GM12873 (cell line): ENCODE measurements at regions not wholly inside any gene's neighbourhood (a gene's known extent, or its start where the extent isn't known, plus 50 kb on each side); places are given as distances from the start of the nearest gene placed in this dataset.

Experiments
- CTCF ChIP-seq: IDR thresholded peaks from 2 replicates; pipeline ENCODE4 v1.5.1; 2012; ENCODE audit warnings: low read depth, mild to moderate bottlenecking, moderate library complexity, low read length, control low read depth; ENCODE audit not compliant: insufficient read depth; ENCODE audit errors: missing control alignments

GRCh38 chr6:139925894-139926641 is 551.6 kb upstream of the CITED2 start:
- no peak for TF ChIP-seq CTCF

DNA sequence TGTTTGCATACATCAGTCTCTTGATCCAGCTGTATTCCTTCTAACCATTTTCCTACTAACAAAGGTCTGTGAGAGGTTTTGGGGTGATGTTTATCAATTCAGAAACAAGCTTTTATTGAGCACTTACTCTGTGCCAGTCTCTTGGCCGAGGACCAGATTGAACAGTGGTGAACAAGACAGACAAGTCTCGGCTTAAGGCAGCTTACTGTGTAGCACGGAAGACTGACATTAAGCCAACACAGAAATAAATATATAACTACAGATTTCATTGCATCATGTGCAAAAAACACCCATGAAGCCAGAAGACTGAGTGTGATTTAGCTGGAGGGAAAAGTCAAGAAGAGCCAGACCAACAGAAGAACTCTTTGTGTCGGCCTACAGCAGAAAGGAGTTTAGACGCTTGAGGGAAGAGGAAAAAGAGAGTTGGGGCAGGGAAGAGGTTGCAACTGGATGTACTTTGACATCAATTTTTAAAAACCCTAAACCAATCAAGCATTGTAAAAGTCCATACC is 549.6 kb upstream of the CITED2 start:
- no peak for TF ChIP-seq CTCF

- no peak for TF ChIP-seq CTCF
These were observed 547.8 kb upstream of the CITED2 start for GRCh38 chr6:139922236-139922635.

- TF ChIP-seq CTCF, result no peak
These were observed 546.3 kb upstream of the CITED2 start for GRCh38 chr6:139920776-139921100.

- TF ChIP-seq CTCF, result no peak
These were observed 545.8 kb upstream of the CITED2 start for GRCh38 chr6:139920027-139920775.

DNA sequence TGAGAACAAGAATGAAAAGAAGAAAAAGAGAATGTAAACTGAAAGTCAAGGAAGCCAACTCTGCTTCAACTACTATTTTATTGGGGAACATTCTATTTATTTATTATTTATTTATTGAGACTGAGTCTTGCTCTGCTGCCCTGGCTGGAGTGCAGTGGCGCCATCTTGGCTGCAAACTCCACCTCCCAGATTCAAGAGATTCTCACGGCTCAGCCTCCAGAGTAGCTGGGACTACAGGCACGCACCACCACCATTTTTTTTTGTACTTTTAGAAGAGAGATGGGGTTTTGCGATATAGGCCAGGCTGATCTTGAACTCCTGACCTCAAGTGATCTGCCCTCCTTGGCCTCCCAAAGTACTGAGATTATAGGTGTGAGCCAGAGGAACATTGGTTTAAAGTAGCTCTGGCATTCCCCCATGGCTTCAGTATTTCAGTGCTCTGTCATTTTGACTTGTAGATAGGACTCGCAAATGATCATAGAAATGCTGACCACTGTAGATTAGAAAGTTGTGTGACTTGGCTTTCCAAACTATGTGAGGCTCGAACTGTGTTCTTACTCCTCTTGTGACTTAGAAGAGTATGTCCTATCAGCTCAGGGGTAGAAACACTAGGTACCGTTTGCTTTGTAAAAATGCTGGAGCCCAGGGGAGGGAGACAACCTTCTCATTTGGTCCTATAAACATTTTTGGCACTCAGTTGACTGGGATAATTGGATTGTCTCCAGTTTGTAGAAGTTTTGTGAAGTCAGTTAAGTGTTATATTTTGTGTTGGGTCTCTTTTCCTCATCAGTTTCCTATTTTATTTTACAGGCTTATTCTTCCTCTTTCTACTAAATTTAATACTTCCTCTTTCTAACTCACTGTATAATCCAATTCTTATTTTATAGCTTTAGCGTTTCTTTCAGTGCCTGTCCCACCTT is 544.9 kb upstream of the CITED2 start:
- no peak for TF ChIP-seq CTCF
